ENCODE measurements at regions not wholly inside any gene's neighbourhood (a gene's known extent, or its start where the extent isn't known, plus 50 kb on each side); places are given as distances from the start of the nearest gene placed in this dataset.

- CTCF ChIA-PET, result interaction anchor here (0.8 to 1.8 kb wide), 2 partner anchors 9 to 11 kb away, joined by 3 to 5 read pairs; no protein-coding TSS in a partner anchor
- WGBS (ENCODE audit: insufficient coverage), result no CpG with 5 or more reads among the region's 1 CpG
Observed at GRCh38 chr5:93887678-93888077, 146.3 kb upstream of the POU5F2 start.

DNA sequence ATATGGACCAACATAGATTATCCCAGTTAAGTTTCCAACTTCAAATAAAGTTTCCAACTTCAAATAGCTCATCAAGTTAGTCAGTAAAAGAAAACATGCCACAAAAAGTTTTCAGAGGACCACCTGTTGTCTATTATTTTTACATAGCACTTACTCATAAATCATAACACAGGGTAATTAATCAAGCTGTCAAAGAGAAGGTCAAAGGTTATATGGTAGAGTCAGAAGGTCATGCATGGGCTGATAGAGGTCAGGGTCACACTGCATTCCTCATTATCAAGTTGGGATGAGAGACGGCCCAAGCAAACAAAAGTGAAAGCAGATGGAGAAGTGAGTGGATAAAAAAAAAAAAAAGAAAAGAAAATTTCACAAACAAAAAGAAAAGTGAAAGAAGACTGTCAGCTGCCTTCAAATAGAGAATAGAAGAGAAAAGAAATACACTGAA, 145.5 kb upstream of the POU5F2 start:
- ChIA-PET POLR2A (no interaction called here), CTCF (interaction anchor here (0.8 to 1.8 kb wide), 2 partner anchors 9 to 11 kb away, joined by 3 to 5 read pairs; no protein-coding TSS in a partner anchor)
- Histone ChIP-seq H3K27me3 (replicated peaks in 2 of 5; ENCODE audit: control insufficient read depth in 4 of 5, insufficient read depth in 5 of 5, low read length in 4 of 5) (no peaks in the 10 kb centered on the region), H3K36me3 (ENCODE audit: control insufficient read depth in 4 of 4, insufficient read depth in 4 of 4, low read length in 3 of 4) (no peaks in the 10 kb centered on the region), H3K9me3 (ENCODE audit: control extremely low read depth in 1 of 5, control insufficient read depth in 4 of 5, insufficient read depth in 2 of 5, low read depth in 1 of 5, low read length in 4 of 5) (no peaks in the 10 kb centered on the region), H3K4me3 (ENCODE audit: control insufficient read depth in 1 of 7, extremely low read depth in 1 of 7, insufficient read depth in 4 of 7, low read depth in 2 of 7, low read length in 6 of 7) (peak overlapping the region in 5 of 7 experiments; percentile 13 to 72 (median 44)), H3K27ac (ENCODE audit: insufficient read depth in 1 of 2, low read depth in 1 of 2, low read length in 2 of 2, poor library complexity in 1 of 2, severe bottlenecking in 2 of 2) (no peak overlapping the region), H3K4me1 (ENCODE audit: control extremely low read depth in 1 of 4, control insufficient read depth in 4 of 4, insufficient read depth in 4 of 4, low read length in 3 of 4) (peaks cover 0 to 10% (median 3%) of the 10 kb centered on the region in 4 experiments)
- no CpG with 5 or more reads among the region's 1 CpG for WGBS (ENCODE audit: insufficient coverage)
- peak; percentile 7 to 83 (median 82) for DNase-seq

More at GRCh38 chr5:93887678-93888077, 146.3 kb upstream of the POU5F2 start:
- POLR2A ChIA-PET, result no interaction called here
- no peaks in the 10 kb centered on the region for H3K27me3 ChIP-seq (replicated peaks in 2 of 5; ENCODE audit: control insufficient read depth in 4 of 5, insufficient read depth in 5 of 5, low read length in 4 of 5)
- H3K27ac ChIP-seq (ENCODE audit: insufficient read depth in 1 of 2, low read depth in 1 of 2, low read length in 2 of 2, poor library complexity in 1 of 2, severe bottlenecking in 2 of 2), result no peak overlapping the region
- peaks cover 0 to 10% (median 3%) of the 10 kb centered on the region in 4 experiments for H3K4me1 ChIP-seq (ENCODE audit: control extremely low read depth in 1 of 4, control insufficient read depth in 4 of 4, insufficient read depth in 4 of 4, low read length in 3 of 4)
- peak overlapping the region in 1 of 7 experiments; percentile 72 for H3K4me3 ChIP-seq (ENCODE audit: control insufficient read depth in 1 of 7, extremely low read depth in 1 of 7, insufficient read depth in 4 of 7, low read depth in 2 of 7, low read length in 6 of 7)
- no peak for DNase-seq
- no peaks in the 10 kb centered on the region for H3K36me3 ChIP-seq (ENCODE audit: control insufficient read depth in 4 of 4, insufficient read depth in 4 of 4, low read length in 3 of 4)
- no peaks in the 10 kb centered on the region for H3K9me3 ChIP-seq (ENCODE audit: control extremely low read depth in 1 of 5, control insufficient read depth in 4 of 5, insufficient read depth in 2 of 5, low read depth in 1 of 5, low read length in 4 of 5)

- Histone ChIP-seq H3K36me3 (ENCODE audit: control insufficient read depth in 4 of 4, insufficient read depth in 4 of 4, low read length in 3 of 4) (no peaks in the 10 kb centered on the region), H3K27ac (ENCODE audit: insufficient read depth in 1 of 2, low read depth in 1 of 2, low read length in 2 of 2, poor library complexity in 1 of 2, severe bottlenecking in 2 of 2) (no peak overlapping the region), H3K27me3 (replicated peaks in 2 of 5; ENCODE audit: control insufficient read depth in 4 of 5, insufficient read depth in 5 of 5, low read length in 4 of 5) (no peaks in the 10 kb centered on the region), H3K4me1 (ENCODE audit: control extremely low read depth in 1 of 4, control insufficient read depth in 4 of 4, insufficient read depth in 4 of 4, low read length in 3 of 4) (peaks cover 0 to 10% (median 3%) of the 10 kb centered on the region in 4 experiments), H3K9me3 (ENCODE audit: control extremely low read depth in 1 of 5, control insufficient read depth in 4 of 5, insufficient read depth in 2 of 5, low read depth in 1 of 5, low read length in 4 of 5) (no peaks in the 10 kb centered on the region), H3K4me3 (ENCODE audit: control insufficient read depth in 1 of 7, extremely low read depth in 1 of 7, insufficient read depth in 4 of 7, low read depth in 2 of 7, low read length in 6 of 7) (peak overlapping the region in 2 of 7 experiments; percentile 66 to 72)
- POLR2A ChIA-PET, result no interaction called here
- 100% methylated on average over 3 of the region's 7 CpGs for WGBS (ENCODE audit: insufficient coverage)
- DNase-seq, result peak in 1 of 3 donors; percentile 7
- CTCF ChIA-PET, result interaction anchor here (1.8 kb wide), 1 partner anchor 8 kb away, joined by 5 read pairs; no protein-coding TSS in a partner anchor
Observed at GRCh38 chr5:93886098-93886806, 144.9 kb upstream of the POU5F2 start.

- Histone ChIP-seq H3K27me3 (replicated peaks in 2 of 5; ENCODE audit: control insufficient read depth in 4 of 5, insufficient read depth in 5 of 5, low read length in 4 of 5) (no peaks in the 10 kb centered on the region), H3K9me3 (ENCODE audit: control extremely low read depth in 1 of 5, control insufficient read depth in 4 of 5, insufficient read depth in 2 of 5, low read depth in 1 of 5, low read length in 4 of 5) (no peaks in the 10 kb centered on the region), H3K27ac (ENCODE audit: insufficient read depth in 1 of 2, low read depth in 1 of 2, low read length in 2 of 2, poor library complexity in 1 of 2, severe bottlenecking in 2 of 2) (no peak overlapping the region), H3K36me3 (ENCODE audit: control insufficient read depth in 4 of 4, insufficient read depth in 4 of 4, low read length in 3 of 4) (no peaks in the 10 kb centered on the region), H3K4me3 (ENCODE audit: control insufficient read depth in 1 of 7, extremely low read depth in 1 of 7, insufficient read depth in 4 of 7, low read depth in 2 of 7, low read length in 6 of 7) (no peak overlapping the region), H3K4me1 (ENCODE audit: control extremely low read depth in 1 of 4, control insufficient read depth in 4 of 4, insufficient read depth in 4 of 4, low read length in 3 of 4) (peaks cover 0 to 5% (median 0%) of the 10 kb centered on the region in 4 experiments)
- POLR2A ChIA-PET, result no interaction called here
- no CpG with 5 or more reads among the region's 1 CpG for WGBS (ENCODE audit: insufficient coverage)
- CTCF ChIA-PET, result no interaction called here
- DNase-seq, result no peak
Observed at GRCh38 chr5:93884254-93884653, 142.9 kb upstream of the POU5F2 start.

DNA sequence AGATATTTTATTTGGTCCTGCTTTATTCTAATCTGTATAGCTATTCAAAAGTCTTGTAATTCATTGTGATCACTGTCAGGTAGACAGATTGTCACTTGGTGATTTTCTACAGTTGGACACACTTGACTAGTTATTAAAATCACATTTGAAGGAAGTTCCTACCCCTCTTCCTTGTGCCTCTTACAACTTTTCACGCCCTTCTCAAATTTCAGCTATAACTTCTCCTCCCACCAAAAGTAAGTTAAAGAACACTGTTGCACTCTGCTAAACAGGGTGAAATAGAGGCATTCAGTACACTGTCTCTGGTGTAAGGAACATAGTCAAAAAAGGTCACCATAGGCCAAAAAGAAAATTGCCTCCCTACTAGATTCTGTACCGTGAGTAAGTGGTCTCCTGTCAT, 142.1 kb upstream of the POU5F2 start:
- POLR2A ChIA-PET, result no interaction called here
- Histone ChIP-seq H3K27ac (ENCODE audit: insufficient read depth in 1 of 2, low read depth in 1 of 2, low read length in 2 of 2, poor library complexity in 1 of 2, severe bottlenecking in 2 of 2) (no peak overlapping the region), H3K36me3 (ENCODE audit: control insufficient read depth in 4 of 4, insufficient read depth in 4 of 4, low read length in 3 of 4) (no peaks in the 10 kb centered on the region), H3K4me3 (ENCODE audit: control insufficient read depth in 1 of 7, extremely low read depth in 1 of 7, insufficient read depth in 4 of 7, low read depth in 2 of 7, low read length in 6 of 7) (no peak overlapping the region), H3K9me3 (ENCODE audit: control extremely low read depth in 1 of 5, control insufficient read depth in 4 of 5, insufficient read depth in 2 of 5, low read depth in 1 of 5, low read length in 4 of 5) (no peaks in the 10 kb centered on the region), H3K4me1 (ENCODE audit: control extremely low read depth in 1 of 4, control insufficient read depth in 4 of 4, insufficient read depth in 4 of 4, low read length in 3 of 4) (peaks cover 0 to 5% (median 0%) of the 10 kb centered on the region in 4 experiments), H3K27me3 (replicated peaks in 2 of 5; ENCODE audit: control insufficient read depth in 4 of 5, insufficient read depth in 5 of 5, low read length in 4 of 5) (no peaks in the 10 kb centered on the region)
- DNase-seq, result no peak
- CTCF ChIA-PET, result interaction anchor here (1.0 kb wide), 1 partner anchor 9 kb away, joined by 3 read pairs; no protein-coding TSS in a partner anchor
- 100% methylated on average over 2 of the region's 2 CpGs for WGBS (ENCODE audit: insufficient coverage)

DNA sequence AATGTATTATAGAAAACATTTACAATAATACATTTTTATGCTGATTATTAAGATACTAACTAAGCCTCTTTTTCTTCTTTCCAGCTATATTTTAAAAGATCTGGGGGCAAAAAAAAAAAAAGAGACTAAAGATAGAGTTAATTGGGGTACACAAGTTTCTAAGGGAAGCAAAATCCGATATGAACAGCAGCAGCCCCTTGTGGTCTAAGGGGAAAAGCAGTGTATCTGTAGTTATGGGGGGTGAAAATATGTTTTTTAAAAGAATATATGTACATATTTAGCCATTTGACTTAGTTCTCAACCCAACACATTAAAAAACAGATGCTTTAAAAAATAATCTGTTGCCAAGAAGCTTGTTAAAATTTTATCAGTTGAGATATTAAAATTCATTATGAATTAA, 134.3 kb upstream of the POU5F2 start:
- CTCF ChIA-PET, result no interaction called here
- DNase-seq, result no peak
- no peak overlapping the region for H3K4me3 ChIP-seq (ENCODE audit: control insufficient read depth in 1 of 7, extremely low read depth in 1 of 7, insufficient read depth in 4 of 7, low read depth in 2 of 7, low read length in 6 of 7)
- POLR2A ChIA-PET, result no interaction called here
- H3K4me1 ChIP-seq (ENCODE audit: control extremely low read depth in 1 of 4, control insufficient read depth in 4 of 4, insufficient read depth in 4 of 4, low read length in 3 of 4), result no peaks in the 10 kb centered on the region
- no peaks in the 10 kb centered on the region for H3K27me3 ChIP-seq (replicated peaks in 2 of 5; ENCODE audit: control insufficient read depth in 4 of 5, insufficient read depth in 5 of 5, low read length in 4 of 5)
- peaks cover 0 to 2% (median 0%) of the 10 kb centered on the region in 4 experiments for H3K36me3 ChIP-seq (ENCODE audit: control insufficient read depth in 4 of 4, insufficient read depth in 4 of 4, low read length in 3 of 4)
- WGBS (ENCODE audit: insufficient coverage), result no CpG with 5 or more reads among the region's 1 CpG
- no peak overlapping the region for H3K27ac ChIP-seq (ENCODE audit: insufficient read depth in 1 of 2, low read depth in 1 of 2, low read length in 2 of 2, poor library complexity in 1 of 2, severe bottlenecking in 2 of 2)
- no peaks in the 10 kb centered on the region for H3K9me3 ChIP-seq (ENCODE audit: control extremely low read depth in 1 of 5, control insufficient read depth in 4 of 5, insufficient read depth in 2 of 5, low read depth in 1 of 5, low read length in 4 of 5)

GRCh38 chr5:93874491-93874890, 133.1 kb upstream of the POU5F2 start:
- H3K4me1 ChIP-seq (ENCODE audit: control extremely low read depth in 1 of 4, control insufficient read depth in 4 of 4, insufficient read depth in 4 of 4, low read length in 3 of 4), result no peaks in the 10 kb centered on the region
- H3K27me3 ChIP-seq (replicated peaks in 2 of 5; ENCODE audit: control insufficient read depth in 4 of 5, insufficient read depth in 5 of 5, low read length in 4 of 5), result no peaks in the 10 kb centered on the region
- no peak overlapping the region for H3K27ac ChIP-seq (ENCODE audit: insufficient read depth in 1 of 2, low read depth in 1 of 2, low read length in 2 of 2, poor library complexity in 1 of 2, severe bottlenecking in 2 of 2)
- ChIA-PET POLR2A (no interaction called here), CTCF (interaction anchor here (1.2 kb wide), 2 partner anchors 9 to 24 kb away, joined by 3 to 5 read pairs; no protein-coding TSS in a partner anchor)
- peaks cover 0 to 5% (median 0%) of the 10 kb centered on the region in 4 experiments for H3K36me3 ChIP-seq (ENCODE audit: control insufficient read depth in 4 of 4, insufficient read depth in 4 of 4, low read length in 3 of 4)
- H3K9me3 ChIP-seq (ENCODE audit: control extremely low read depth in 1 of 5, control insufficient read depth in 4 of 5, insufficient read depth in 2 of 5, low read depth in 1 of 5, low read length in 4 of 5), result no peaks in the 10 kb centered on the region
- no peak overlapping the region for H3K4me3 ChIP-seq (ENCODE audit: control insufficient read depth in 1 of 7, extremely low read depth in 1 of 7, insufficient read depth in 4 of 7, low read depth in 2 of 7, low read length in 6 of 7)
- no peak for DNase-seq

Measured in common myeloid progenitor, CD34-positive (primary cell).